ENCODE measurements at regions not wholly inside any gene's neighbourhood (a gene's known extent, or its start where the extent isn't known, plus 50 kb on each side); places are given as distances from the start of the nearest gene placed in this dataset.
A peak's percentile ranks its signal among the peaks of the same experiment; 100 is the strongest.

DNA sequence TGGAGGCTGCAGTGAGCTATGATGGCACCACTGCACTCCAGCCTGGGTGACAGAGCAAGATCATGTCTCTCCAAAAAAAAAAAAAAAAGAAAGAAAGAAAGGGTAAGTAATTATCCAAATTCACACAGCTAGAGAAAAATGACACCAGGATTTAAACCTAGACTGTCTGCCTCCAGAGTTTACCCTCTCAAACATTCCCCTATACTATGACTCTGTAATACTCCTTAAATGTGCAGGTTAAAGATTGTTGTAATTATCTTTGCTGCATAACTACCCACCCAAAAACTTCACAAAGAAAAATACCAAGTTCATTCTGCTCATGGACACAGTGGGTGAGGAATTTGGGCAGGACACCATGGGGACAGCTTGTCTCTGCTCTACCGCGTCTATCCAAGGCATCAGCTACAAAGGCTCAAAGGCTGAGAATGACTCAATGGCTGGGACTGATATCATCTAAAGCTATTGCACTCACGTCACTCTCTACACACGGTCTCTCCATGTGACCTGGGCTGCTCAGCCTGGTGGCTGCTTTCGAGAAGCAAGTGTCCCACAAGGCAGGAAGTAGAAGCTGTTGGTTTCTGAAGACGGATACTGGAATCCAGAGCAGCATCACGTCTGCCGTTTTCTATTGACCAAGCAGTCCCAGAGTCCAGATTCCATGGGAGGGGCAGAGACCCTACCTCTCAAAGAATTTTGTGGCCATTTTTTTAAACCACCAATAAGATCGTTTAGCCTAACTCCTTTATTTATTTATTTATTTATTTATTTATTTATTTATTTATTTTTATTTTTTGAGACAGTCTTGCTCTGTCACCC is 185.7 kb upstream of the AUTS2 start:
- H3K27me3 ChIP-seq (replicated peaks in 2 of 5; ENCODE audit: control insufficient read depth in 4 of 5, insufficient read depth in 5 of 5, low read length in 4 of 5): no peaks in the 10 kb centered on the region
- POLR2A ChIA-PET: no interaction called here
- H3K4me3 ChIP-seq (ENCODE audit: control insufficient read depth in 1 of 7, extremely low read depth in 1 of 7, insufficient read depth in 4 of 7, low read depth in 2 of 7, low read length in 6 of 7): peak overlapping the region in 3 of 7 experiments; percentile 13 to 24 (median 19)
- H3K27ac ChIP-seq (ENCODE audit: insufficient read depth in 1 of 2, low read depth in 1 of 2, low read length in 2 of 2, poor library complexity in 1 of 2, severe bottlenecking in 2 of 2): no peak overlapping the region
- peaks cover 0 to 5% (median 2%) of the 10 kb centered on the region in 5 experiments for H3K9me3 ChIP-seq (ENCODE audit: control extremely low read depth in 1 of 5, control insufficient read depth in 4 of 5, insufficient read depth in 2 of 5, low read depth in 1 of 5, low read length in 4 of 5)
- peaks cover 0 to 6% (median 4%) of the 10 kb centered on the region in 4 experiments for H3K4me1 ChIP-seq (ENCODE audit: control extremely low read depth in 1 of 4, control insufficient read depth in 4 of 4, insufficient read depth in 4 of 4, low read length in 3 of 4)
- 13% methylated on average over 7 of the region's 9 CpGs for WGBS (ENCODE audit: insufficient coverage)
- CTCF ChIA-PET: interaction anchor here (1.4 kb wide), 1 partner anchor 17 kb away, joined by 3 read pairs; no protein-coding TSS in a partner anchor
- no peaks in the 10 kb centered on the region for H3K36me3 ChIP-seq (ENCODE audit: control insufficient read depth in 4 of 4, insufficient read depth in 4 of 4, low read length in 3 of 4)
- peak; percentile 88 to 96 (median 93) for DNase-seq

DNA sequence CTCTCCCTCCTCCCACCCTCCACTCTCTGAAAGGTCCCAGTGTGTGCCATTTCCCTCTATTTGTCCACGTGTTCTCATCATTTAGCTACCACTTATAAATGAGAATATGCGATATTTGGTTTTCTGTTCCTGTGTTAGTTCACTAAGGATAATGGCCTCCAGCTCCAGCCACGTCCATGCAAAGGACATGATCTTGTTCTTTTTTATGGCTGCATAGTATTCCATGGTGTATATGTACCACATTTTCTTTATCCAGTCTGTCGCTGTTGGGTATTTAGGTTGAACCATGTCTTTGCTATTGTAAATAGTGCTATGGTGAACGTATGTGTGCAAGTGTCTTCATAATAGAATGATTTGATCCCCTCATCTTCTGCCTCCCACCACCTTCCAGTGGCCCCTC is 183.7 kb upstream of the AUTS2 start:
- ChIA-PET CTCF (interaction anchor here (1.5 kb wide), 1 partner anchor 18 kb away, joined by 3 read pairs; no protein-coding TSS in a partner anchor), POLR2A (no interaction called here)
- H3K27me3 ChIP-seq (replicated peaks in 2 of 5; ENCODE audit: control insufficient read depth in 4 of 5, insufficient read depth in 5 of 5, low read length in 4 of 5): no peaks in the 10 kb centered on the region
- peaks cover 0 to 7% (median 5%) of the 10 kb centered on the region in 5 experiments for H3K9me3 ChIP-seq (ENCODE audit: control extremely low read depth in 1 of 5, control insufficient read depth in 4 of 5, insufficient read depth in 2 of 5, low read depth in 1 of 5, low read length in 4 of 5)
- DNase-seq: no peak
- H3K27ac ChIP-seq (ENCODE audit: insufficient read depth in 1 of 2, low read depth in 1 of 2, low read length in 2 of 2, poor library complexity in 1 of 2, severe bottlenecking in 2 of 2): no peak overlapping the region
- WGBS (ENCODE audit: insufficient coverage): no CpG with 5 or more reads among the region's 5 CpGs
- H3K4me3 ChIP-seq (ENCODE audit: control insufficient read depth in 1 of 7, extremely low read depth in 1 of 7, insufficient read depth in 4 of 7, low read depth in 2 of 7, low read length in 6 of 7): no peak overlapping the region
- H3K4me1 ChIP-seq (ENCODE audit: control extremely low read depth in 1 of 4, control insufficient read depth in 4 of 4, insufficient read depth in 4 of 4, low read length in 3 of 4): peaks cover 0 to 6% (median 4%) of the 10 kb centered on the region in 4 experiments
- no peaks in the 10 kb centered on the region for H3K36me3 ChIP-seq (ENCODE audit: control insufficient read depth in 4 of 4, insufficient read depth in 4 of 4, low read length in 3 of 4)

DNA sequence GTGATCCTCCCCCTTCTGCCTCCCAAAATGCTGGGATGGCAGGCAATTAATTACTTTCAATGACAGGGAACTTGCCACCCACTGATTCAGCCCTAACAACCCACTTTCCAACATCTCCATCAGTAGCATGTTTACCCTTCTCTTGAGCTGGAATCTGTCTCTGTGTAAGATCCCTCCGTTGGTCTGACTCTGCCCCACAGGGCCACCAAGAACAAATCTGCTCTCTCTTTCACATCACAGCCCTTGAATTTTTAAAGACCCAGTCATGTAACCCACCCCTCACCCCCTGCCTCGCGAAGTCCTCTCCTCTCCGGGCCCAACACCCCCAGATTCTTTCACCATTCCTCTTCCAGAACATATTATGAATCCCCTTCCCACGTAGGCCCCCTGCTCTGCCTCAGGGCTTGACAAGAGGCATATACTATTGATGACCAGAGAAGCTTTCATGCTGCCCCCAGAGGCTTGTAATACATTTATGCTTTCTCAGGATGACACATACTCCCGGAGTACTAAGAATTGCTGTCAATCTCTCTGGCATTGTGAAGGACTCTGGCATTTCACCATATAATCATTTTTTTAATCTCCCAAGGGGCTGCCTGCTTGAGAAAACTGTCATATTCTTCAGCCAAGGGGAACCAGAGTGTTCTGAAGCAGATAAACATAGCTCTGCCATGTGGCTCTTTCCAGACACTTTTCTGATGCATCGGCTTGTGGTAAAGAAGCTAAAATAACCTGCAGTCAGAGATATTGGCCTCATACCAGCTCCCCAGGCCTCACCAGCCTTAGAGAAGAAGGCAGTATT is 179.2 kb upstream of the AUTS2 start:
- WGBS (ENCODE audit: insufficient coverage): 91% methylated on average over 5 of the region's 7 CpGs
- POLR2A ChIA-PET: no interaction called here
- Histone ChIP-seq H3K4me1 (ENCODE audit: control extremely low read depth in 1 of 4, control insufficient read depth in 4 of 4, insufficient read depth in 4 of 4, low read length in 3 of 4) (no peaks in the 10 kb centered on the region), H3K4me3 (ENCODE audit: control insufficient read depth in 1 of 7, extremely low read depth in 1 of 7, insufficient read depth in 4 of 7, low read depth in 2 of 7, low read length in 6 of 7) (no peak overlapping the region), H3K36me3 (ENCODE audit: control insufficient read depth in 4 of 4, insufficient read depth in 4 of 4, low read length in 3 of 4) (no peaks in the 10 kb centered on the region), H3K27me3 (replicated peaks in 2 of 5; ENCODE audit: control insufficient read depth in 4 of 5, insufficient read depth in 5 of 5, low read length in 4 of 5) (no peaks in the 10 kb centered on the region), H3K27ac (ENCODE audit: insufficient read depth in 1 of 2, low read depth in 1 of 2, low read length in 2 of 2, poor library complexity in 1 of 2, severe bottlenecking in 2 of 2) (no peak overlapping the region), H3K9me3 (ENCODE audit: control extremely low read depth in 1 of 5, control insufficient read depth in 4 of 5, insufficient read depth in 2 of 5, low read depth in 1 of 5, low read length in 4 of 5) (peaks cover 0 to 7% (median 5%) of the 10 kb centered on the region in 5 experiments)
- CTCF ChIA-PET: interaction anchor here (1.2 to 2.4 kb wide), 3 partner anchors 10 to 16 kb away, joined by 4 to 8 read pairs (median 5); no protein-coding TSS in a partner anchor
- peak in 2 of 3 donors; percentile 53 to 79 for DNase-seq

DNA sequence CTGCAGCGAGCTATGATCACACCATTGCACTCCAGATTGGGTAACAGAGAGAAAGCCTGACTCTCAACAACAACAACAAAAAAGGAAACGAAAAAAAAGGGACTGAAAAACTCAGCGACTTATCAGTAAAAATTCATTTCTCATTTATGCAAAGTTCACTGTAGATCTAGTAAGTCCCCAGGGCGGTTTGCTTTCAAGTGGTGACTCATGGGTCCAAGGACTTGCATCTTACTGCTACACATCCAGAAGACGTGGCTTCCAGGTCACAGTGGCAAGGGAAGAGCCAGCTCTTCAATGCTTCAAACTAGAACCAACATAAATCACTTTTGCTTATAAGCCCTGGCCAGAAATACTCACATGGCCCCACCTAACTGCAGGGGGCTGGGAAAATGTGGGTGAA is 178.3 kb upstream of the AUTS2 start:
- peak in 1 of 3 donors; percentile 30 for DNase-seq
- CTCF ChIA-PET: interaction anchor here (2.4 kb wide), 1 partner anchor 10 kb away, joined by 8 read pairs; no protein-coding TSS in a partner anchor

DNA sequence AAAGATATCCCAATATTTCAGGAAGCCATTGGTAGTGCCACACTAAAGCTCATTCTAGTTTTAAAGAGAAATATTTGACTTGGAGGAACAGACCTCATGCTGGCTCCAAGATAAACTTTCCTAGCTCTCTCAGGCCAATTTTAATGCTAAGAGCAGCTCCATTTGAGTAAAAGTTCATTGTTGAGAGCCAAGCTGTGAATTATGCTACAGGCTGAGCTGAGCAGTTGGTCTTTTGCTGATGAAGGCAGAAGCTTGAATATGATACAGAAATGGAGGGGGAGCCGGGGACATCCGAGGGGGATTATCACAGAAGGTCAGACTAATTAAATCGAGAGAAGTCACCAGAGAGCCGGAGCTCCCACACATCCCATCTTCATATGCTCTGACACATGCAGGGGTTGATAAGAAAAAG is 175.7 kb upstream of the AUTS2 start:
- H3K27me3 ChIP-seq (replicated peaks in 2 of 5; ENCODE audit: control insufficient read depth in 4 of 5, insufficient read depth in 5 of 5, low read length in 4 of 5): no peaks in the 10 kb centered on the region
- H3K9me3 ChIP-seq (ENCODE audit: control extremely low read depth in 1 of 5, control insufficient read depth in 4 of 5, insufficient read depth in 2 of 5, low read depth in 1 of 5, low read length in 4 of 5): peaks cover 0 to 5% (median 0%) of the 10 kb centered on the region in 5 experiments
- WGBS (ENCODE audit: insufficient coverage): no CpG with 5 or more reads among the region's 4 CpGs
- ChIA-PET CTCF (interaction anchor here (0.8 to 1.6 kb wide), 2 partner anchors 12 to 16 kb away, joined by 3 read pairs; no protein-coding TSS in a partner anchor), POLR2A (no interaction called here)
- H3K4me3 ChIP-seq (ENCODE audit: control insufficient read depth in 1 of 7, extremely low read depth in 1 of 7, insufficient read depth in 4 of 7, low read depth in 2 of 7, low read length in 6 of 7): no peak overlapping the region
- H3K27ac ChIP-seq (ENCODE audit: insufficient read depth in 1 of 2, low read depth in 1 of 2, low read length in 2 of 2, poor library complexity in 1 of 2, severe bottlenecking in 2 of 2): no peak overlapping the region
- no peaks in the 10 kb centered on the region for H3K36me3 ChIP-seq (ENCODE audit: control insufficient read depth in 4 of 4, insufficient read depth in 4 of 4, low read length in 3 of 4)
- peak in 2 of 3 donors; percentile 44 to 68 for DNase-seq
- no peaks in the 10 kb centered on the region for H3K4me1 ChIP-seq (ENCODE audit: control extremely low read depth in 1 of 4, control insufficient read depth in 4 of 4, insufficient read depth in 4 of 4, low read length in 3 of 4)

More for the DNA sequence above, 178.3 kb upstream of the AUTS2 start:
- Histone ChIP-seq H3K4me3 (ENCODE audit: control insufficient read depth in 1 of 7, extremely low read depth in 1 of 7, insufficient read depth in 4 of 7, low read depth in 2 of 7, low read length in 6 of 7) (no peak overlapping the region), H3K36me3 (ENCODE audit: control insufficient read depth in 4 of 4, insufficient read depth in 4 of 4, low read length in 3 of 4) (no peaks in the 10 kb centered on the region), H3K9me3 (ENCODE audit: control extremely low read depth in 1 of 5, control insufficient read depth in 4 of 5, insufficient read depth in 2 of 5, low read depth in 1 of 5, low read length in 4 of 5) (peaks cover 0 to 7% (median 5%) of the 10 kb centered on the region in 5 experiments), H3K27ac (ENCODE audit: insufficient read depth in 1 of 2, low read depth in 1 of 2, low read length in 2 of 2, poor library complexity in 1 of 2, severe bottlenecking in 2 of 2) (no peak overlapping the region), H3K27me3 (replicated peaks in 2 of 5; ENCODE audit: control insufficient read depth in 4 of 5, insufficient read depth in 5 of 5, low read length in 4 of 5) (no peaks in the 10 kb centered on the region), H3K4me1 (ENCODE audit: control extremely low read depth in 1 of 4, control insufficient read depth in 4 of 4, insufficient read depth in 4 of 4, low read length in 3 of 4) (no peaks in the 10 kb centered on the region)
- POLR2A ChIA-PET: no interaction called here
- WGBS (ENCODE audit: insufficient coverage): 87% methylated on average over 3 of the region's 5 CpGs

DNA sequence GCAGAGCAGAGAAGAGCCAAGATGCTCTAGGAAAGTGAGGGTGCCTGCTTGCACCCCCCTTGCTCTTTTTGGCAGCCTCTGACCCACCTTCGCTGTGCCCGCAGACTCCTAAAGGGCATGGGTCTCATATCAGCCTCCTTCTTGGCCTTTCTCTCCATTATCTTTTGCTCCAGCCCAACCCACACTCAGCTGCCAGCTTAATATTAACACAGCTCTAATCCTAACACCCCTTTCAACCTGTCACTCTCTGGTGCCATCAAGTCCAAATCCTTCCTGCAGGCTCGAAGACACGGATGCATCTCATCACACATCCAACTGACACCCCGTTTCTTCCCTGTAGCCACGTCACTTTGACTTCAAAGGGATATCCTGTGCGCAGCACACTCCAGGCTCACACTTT is 171.6 kb upstream of the AUTS2 start:
- Histone ChIP-seq H3K27ac (ENCODE audit: insufficient read depth in 1 of 2, low read depth in 1 of 2, low read length in 2 of 2, poor library complexity in 1 of 2, severe bottlenecking in 2 of 2) (no peak overlapping the region), H3K4me1 (ENCODE audit: control extremely low read depth in 1 of 4, control insufficient read depth in 4 of 4, insufficient read depth in 4 of 4, low read length in 3 of 4) (peaks cover 0 to 16% (median 11%) of the 10 kb centered on the region in 4 experiments), H3K27me3 (replicated peaks in 2 of 5; ENCODE audit: control insufficient read depth in 4 of 5, insufficient read depth in 5 of 5, low read length in 4 of 5) (no peaks in the 10 kb centered on the region), H3K4me3 (ENCODE audit: control insufficient read depth in 1 of 7, extremely low read depth in 1 of 7, insufficient read depth in 4 of 7, low read depth in 2 of 7, low read length in 6 of 7) (no peak overlapping the region), H3K36me3 (ENCODE audit: control insufficient read depth in 4 of 4, insufficient read depth in 4 of 4, low read length in 3 of 4) (no peaks in the 10 kb centered on the region), H3K9me3 (ENCODE audit: control extremely low read depth in 1 of 5, control insufficient read depth in 4 of 5, insufficient read depth in 2 of 5, low read depth in 1 of 5, low read length in 4 of 5) (no peaks in the 10 kb centered on the region)
- CTCF ChIA-PET: no interaction called here
- DNase-seq: no peak
- WGBS (ENCODE audit: insufficient coverage): 88% methylated on average over 7 of the region's 7 CpGs
- POLR2A ChIA-PET: no interaction called here
